Panc1 (cell line): ENCODE measurements at regions not wholly inside any gene's neighbourhood (a gene's known extent, or its start where the extent isn't known, plus 50 kb on each side); places are given as distances from the start of the nearest gene placed in this dataset.

ENCODE experiments used
- CTCF ChIP-seq: fragments of 450-650 bp; IDR thresholded peaks from 2 replicates; pipeline ENCODE4 v1.5.1; 2017; ENCODE audit warnings: mild to moderate bottlenecking
- POLR2AphosphoS5 ChIP-seq: IDR thresholded peaks from 2 replicates; pipeline ENCODE4 v1.6.1; 2012; ENCODE audit warnings: mild to moderate bottlenecking, low read depth, low read length, moderate library complexity
- SIN3A ChIP-seq: IDR thresholded peaks from 2 replicates; pipeline ENCODE4 v1.6.1; 2012; ENCODE audit warnings: low read depth, mild to moderate bottlenecking, low read length, moderate library complexity, borderline replicate concordance; ENCODE audit not compliant: insufficient read depth
- TCF7L2 ChIP-seq: IDR thresholded peaks from 2 replicates; pipeline ENCODE4 v1.6.1; 2011; ENCODE audit warnings: mild to moderate bottlenecking, low read depth, low read length, inconsistent platforms

- TF ChIP-seq POLR2AphosphoS5: no peak
- no peak for TF ChIP-seq CTCF
- TF ChIP-seq SIN3A: no peak
- TF ChIP-seq TCF7L2: no peak
Measured at GRCh38 chr1:175851749-175852148, 108.4 kb upstream of the TNR start.
